SK-N-MC (cell line): ENCODE measurements at regions not wholly inside any gene's neighbourhood (a gene's known extent, or its start where the extent isn't known, plus 50 kb on each side); places are given as distances from the start of the nearest gene placed in this dataset.

Source experiments
- EZH2 ChIP-seq: fragments of 200-600 bp; sonication (generic); IDR thresholded peaks from one replicate; pipeline ENCODE4 v1.6.1; 2017; ENCODE audit warnings: antibody characterized with exemption
- POLR2AphosphoS5 ChIP-seq: IDR thresholded peaks from 2 replicates; pipeline ENCODE4 v1.6.1; 2012; ENCODE audit warnings: mild to moderate bottlenecking, low read depth, low read length, borderline replicate concordance

DNA sequence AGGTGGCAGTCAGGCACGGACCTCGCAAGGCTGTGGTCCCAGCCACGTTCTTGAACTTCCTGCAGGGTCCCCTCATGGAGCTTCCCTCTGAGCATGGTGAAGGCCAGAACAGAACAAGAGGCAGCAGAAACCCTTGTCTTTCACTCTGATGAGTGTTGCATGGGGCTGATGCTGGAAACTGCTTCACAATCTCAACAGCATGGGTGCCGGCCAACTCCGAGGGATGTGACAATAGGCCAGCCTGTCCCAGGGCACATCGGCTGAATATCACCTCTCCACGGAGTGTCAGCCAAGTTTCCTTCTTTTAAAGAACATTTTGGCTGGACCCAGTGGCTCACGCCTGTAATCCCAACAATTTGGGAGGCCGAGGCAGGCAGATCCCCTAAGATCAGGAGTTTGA is 173.9 kb downstream of the FOXO1 start:
- TF ChIP-seq POLR2AphosphoS5 (no peak), EZH2 (no peak)
